Spleen (tissue), 7 donors: ENCODE measurements at regions not wholly inside any gene's neighbourhood (a gene's known extent, or its start where the extent isn't known, plus 50 kb on each side); places are given as distances from the start of the nearest gene placed in this dataset.

Source experiments
- CTCF ChIP-seq, 11 experiments: fragments of 200-600 bp in 7 of 11; fragments of 450-650 bp in 4 of 11; sonication (generic) in 4 of 11; IDR thresholded peaks in 8 of 11; conservative IDR thresholded peaks in 3 of 11; 1 replicate in 7 of 11; 2 replicates in 4 of 11; pipeline versions ENCODE4 v1.4.0 to v1.8.0; 2016 to 2021; ENCODE audit warnings: antibody characterized with exemption in 11 of 11, inconsistent platforms in 4 of 11, mild to moderate bottlenecking in 1 of 11
- POLR2A ChIP-seq, 3 donors: fragments of 450-650 bp; IDR thresholded peaks; one replicate each; pipeline ENCODE4 v1.5.1; 2017; ENCODE audit warnings: antibody characterized with exemption in 3 of 3, mild to moderate bottlenecking in 1 of 3
- POLR2AphosphoS5 ChIP-seq, 3 donors: sonication (generic); formaldehyde crosslinking; IDR thresholded peaks; one replicate each; pipeline ENCODE4 v1.5.1; 2017; ENCODE audit warnings: antibody characterized with exemption in 3 of 3
- donor health status: DM: no; HTN: no; CAD: no; lungs with moderate emphysema.
- donor health status: DM: no; HTN: no; CAD: no.
- donor health status: DM: no; HTN: no; CAD: no.

GRCh38 chr13:86878781-86879180 is 792.4 kb upstream of the SLITRK5 start:
- TF ChIP-seq CTCF (IDR thresholded peaks at IDR 0.05 in 8 of 11, conservative IDR thresholded peaks at IDR 0.05 in 3 of 11) = no peak
- TF ChIP-seq POLR2A (IDR thresholded peaks at IDR 0.05) = no peak
- no peak for TF ChIP-seq POLR2AphosphoS5 (IDR thresholded peaks at IDR 0.05)
